ENCODE measurements at regions not wholly inside any gene's neighbourhood (a gene's known extent, or its start where the extent isn't known, plus 50 kb on each side); places are given as distances from the start of the nearest gene placed in this dataset.

DNA sequence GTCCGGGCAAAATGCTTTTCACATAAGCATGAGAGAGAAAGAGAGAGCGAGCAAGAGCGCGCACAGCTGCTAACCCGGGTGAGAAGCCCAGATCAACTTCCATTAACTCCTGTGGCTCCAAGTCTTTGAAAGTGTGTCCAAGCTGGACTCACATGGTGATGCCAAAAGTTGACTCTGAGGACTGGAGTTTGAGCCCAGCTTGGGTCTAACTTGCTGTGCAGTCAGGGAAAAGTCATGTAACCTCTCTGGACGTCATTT lies 357.2 kb upstream of the SULF2 start:
- DNase-seq (no peak), ATAC-seq (ENCODE audit: insufficient read depth, low read depth) (no peak)
- H2AFZ ChIP-seq (ENCODE audit: low read depth, low read length) = no peak overlapping the region
- peaks cover 14% of the 10 kb centered on the region for H3K9me3 ChIP-seq (ENCODE audit: insufficient read depth, low read length, severe bottlenecking)
- H3K4me3 ChIP-seq (ENCODE audit: low read depth in 1 of 2, low read length in 2 of 2) = no peak overlapping the region
- no peaks in the 10 kb centered on the region for H3K36me3 ChIP-seq (ENCODE audit: insufficient read depth, low read length)
- H3K27me3 ChIP-seq (ENCODE audit: insufficient read depth, low read length, poor library complexity) = no peaks in the 10 kb centered on the region
- no peak overlapping the region for H3K27ac ChIP-seq (ENCODE audit: low read length)
- H3K4me2 ChIP-seq (ENCODE audit: insufficient read depth, low read length) = no peak overlapping the region
- no peaks in the 10 kb centered on the region for H3K79me2 ChIP-seq (ENCODE audit: insufficient read depth, low read length)
- TF ChIP-seq, protein P1, sequence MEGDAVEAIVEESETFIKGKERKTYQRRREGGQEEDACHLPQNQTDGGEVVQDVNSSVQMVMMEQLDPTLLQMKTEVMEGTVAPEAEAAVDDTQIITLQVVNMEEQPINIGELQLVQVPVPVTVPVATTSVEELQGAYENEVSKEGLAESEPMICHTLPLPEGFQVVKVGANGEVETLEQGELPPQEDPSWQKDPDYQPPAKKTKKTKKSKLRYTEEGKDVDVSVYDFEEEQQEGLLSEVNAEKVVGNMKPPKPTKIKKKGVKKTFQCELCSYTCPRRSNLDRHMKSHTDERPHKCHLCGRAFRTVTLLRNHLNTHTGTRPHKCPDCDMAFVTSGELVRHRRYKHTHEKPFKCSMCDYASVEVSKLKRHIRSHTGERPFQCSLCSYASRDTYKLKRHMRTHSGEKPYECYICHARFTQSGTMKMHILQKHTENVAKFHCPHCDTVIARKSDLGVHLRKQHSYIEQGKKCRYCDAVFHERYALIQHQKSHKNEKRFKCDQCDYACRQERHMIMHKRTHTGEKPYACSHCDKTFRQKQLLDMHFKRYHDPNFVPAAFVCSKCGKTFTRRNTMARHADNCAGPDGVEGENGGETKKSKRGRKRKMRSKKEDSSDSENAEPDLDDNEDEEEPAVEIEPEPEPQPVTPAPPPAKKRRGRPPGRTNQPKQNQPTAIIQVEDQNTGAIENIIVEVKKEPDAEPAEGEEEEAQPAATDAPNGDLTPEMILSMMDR (IDR thresholded peaks at IDR 0.05; ENCODE audit: borderline replicate concordance, extremely low read depth, low read length, poor library complexity, severe bottlenecking) = no peak
- no peaks in the 10 kb centered on the region for H4K20me1 ChIP-seq (ENCODE audit: insufficient read depth, low read length)
- H3K9ac ChIP-seq (ENCODE audit: low read depth, low read length) = no peak overlapping the region
- H3K4me1 ChIP-seq (ENCODE audit: insufficient read depth, low read length) = peaks cover 12% of the 10 kb centered on the region

DNA sequence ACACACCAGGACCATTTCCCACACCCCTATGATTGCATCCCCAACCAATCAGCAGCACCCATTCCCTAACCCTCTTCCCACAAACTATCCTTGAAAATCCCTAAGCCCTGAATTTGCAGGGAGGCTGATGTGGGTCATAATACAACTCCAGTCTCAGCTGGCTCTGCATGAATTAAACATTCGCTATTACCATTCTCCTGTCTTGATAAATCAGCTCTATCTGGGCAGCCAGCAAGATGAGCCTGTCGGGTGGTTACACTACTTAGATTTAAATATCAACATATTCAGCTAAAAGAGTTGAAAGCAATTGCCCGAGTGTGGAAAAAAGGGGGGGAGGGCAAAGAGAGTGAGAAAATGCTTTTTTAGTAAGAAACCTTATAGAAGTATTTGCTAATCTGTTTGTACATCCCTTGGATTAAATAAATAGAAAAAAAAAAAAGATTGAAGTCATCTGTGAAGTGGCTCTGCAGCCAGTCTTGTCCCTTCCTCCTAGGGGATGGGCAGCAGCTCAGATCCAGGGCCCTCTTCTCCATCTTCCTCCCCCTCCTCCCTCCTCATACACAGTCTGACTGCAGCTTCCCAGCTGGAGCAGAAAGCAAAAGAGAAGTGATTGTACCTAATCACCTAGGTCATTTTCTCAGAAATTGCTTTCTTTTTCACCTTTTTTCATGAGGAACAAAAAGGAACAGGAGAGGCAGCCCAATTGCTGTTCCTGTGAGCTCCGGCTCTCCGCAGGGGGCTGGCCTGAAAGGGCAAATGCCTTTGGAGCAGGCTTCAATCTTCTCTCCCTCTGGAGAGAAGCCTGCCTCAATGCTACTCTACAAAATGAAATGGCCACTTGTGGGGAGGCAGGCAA lies 356.6 kb upstream of the SULF2 start:
- Histone ChIP-seq H3K27me3 (ENCODE audit: insufficient read depth, low read length, poor library complexity) (no peaks in the 10 kb centered on the region), H3K9me3 (ENCODE audit: insufficient read depth, low read length, severe bottlenecking) (peaks cover 14% of the 10 kb centered on the region), H4K20me1 (ENCODE audit: insufficient read depth, low read length) (no peaks in the 10 kb centered on the region), H3K4me3 (ENCODE audit: low read depth in 1 of 2, low read length in 2 of 2) (no peak overlapping the region), H3K4me1 (ENCODE audit: insufficient read depth, low read length) (peaks cover 12% of the 10 kb centered on the region), H2AFZ (ENCODE audit: low read depth, low read length) (no peak overlapping the region), H3K4me2 (ENCODE audit: insufficient read depth, low read length) (no peak overlapping the region), H3K36me3 (ENCODE audit: insufficient read depth, low read length) (no peaks in the 10 kb centered on the region), H3K79me2 (ENCODE audit: insufficient read depth, low read length) (no peaks in the 10 kb centered on the region), H3K9ac (ENCODE audit: low read depth, low read length) (no peak overlapping the region), H3K27ac (ENCODE audit: low read length) (no peak overlapping the region)
- ATAC-seq (ENCODE audit: insufficient read depth, low read depth) (no peak), DNase-seq (no peak)
- TF ChIP-seq EZH2 (IDR thresholded peaks at IDR 0.05; ENCODE audit: borderline replicate concordance, low read depth, low read length, severe bottlenecking) = no peak
- TF ChIP-seq, protein P1 (IDR thresholded peaks at IDR 0.05; ENCODE audit: borderline replicate concordance, extremely low read depth, low read length, poor library complexity, severe bottlenecking) = no peak

GRCh38 chr20:48139262-48140041 lies 354.2 kb upstream of the SULF2 start:
- no peak overlapping the region for H2AFZ ChIP-seq (ENCODE audit: low read depth, low read length)
- H4K20me1 ChIP-seq (ENCODE audit: insufficient read depth, low read length) = no peaks in the 10 kb centered on the region
- H3K4me3 ChIP-seq (ENCODE audit: low read depth in 1 of 2, low read length in 2 of 2) = no peak overlapping the region
- no peak for ATAC-seq (ENCODE audit: insufficient read depth, low read depth)
- H3K4me1 ChIP-seq (ENCODE audit: insufficient read depth, low read length) = peaks cover 12% of the 10 kb centered on the region
- no peak overlapping the region for H3K27ac ChIP-seq (ENCODE audit: low read length)
- TF ChIP-seq, protein P1 (IDR thresholded peaks at IDR 0.05; ENCODE audit: borderline replicate concordance, extremely low read depth, low read length, poor library complexity, severe bottlenecking) = no peak
- no peak for TF ChIP-seq EZH2 (IDR thresholded peaks at IDR 0.05; ENCODE audit: borderline replicate concordance, low read depth, low read length, severe bottlenecking)
- H3K9ac ChIP-seq (ENCODE audit: low read depth, low read length) = no peak overlapping the region
- no peaks in the 10 kb centered on the region for H3K36me3 ChIP-seq (ENCODE audit: insufficient read depth, low read length)
- no peaks in the 10 kb centered on the region for H3K27me3 ChIP-seq (ENCODE audit: insufficient read depth, low read length, poor library complexity)
- no peak overlapping the region for H3K4me2 ChIP-seq (ENCODE audit: insufficient read depth, low read length)
- H3K79me2 ChIP-seq (ENCODE audit: insufficient read depth, low read length) = no peaks in the 10 kb centered on the region
- peaks cover 14% of the 10 kb centered on the region for H3K9me3 ChIP-seq (ENCODE audit: insufficient read depth, low read length, severe bottlenecking)
- DNase-seq = no peak
